Mesenchymal stem cell (in vitro differentiated cells and primary cell): ENCODE measurements at regions not wholly inside any gene's neighbourhood (a gene's known extent, or its start where the extent isn't known, plus 50 kb on each side); places are given as distances from the start of the nearest gene placed in this dataset.

Experiments used
- DNase-seq: peaks from one replicate; pipeline ENCODE4 v3.0.0-alpha.2; 2013
- H2AFZ ChIP-seq: one replicate; pipeline ENCODE4 v1.6.1; 2013; ENCODE audit warnings: low read depth, mild to moderate bottlenecking, control low read depth, inconsistent platforms, low read length, moderate library complexity
- H2AK5ac ChIP-seq: 2 replicates; pipeline ENCODE4 v1.6.1; 2013; ENCODE audit warnings: low read length, moderate library complexity, mild to moderate bottlenecking, inconsistent platforms; ENCODE audit not compliant: severe bottlenecking
- H2BK120ac ChIP-seq: one replicate; pipeline ENCODE4 v1.6.1; 2013; ENCODE audit warnings: low read depth, mild to moderate bottlenecking, inconsistent platforms, low read length, moderate library complexity
- H2BK12ac ChIP-seq, 2 experiments: one replicate each; pipeline ENCODE4 v1.6.1; 2013; ENCODE audit warnings: inconsistent platforms in 2 of 2, low read length in 2 of 2, mild to moderate bottlenecking in 2 of 2, moderate library complexity in 2 of 2, control low read depth in 1 of 2
- H2BK15ac ChIP-seq: one replicate; pipeline ENCODE4 v1.6.1; 2013; ENCODE audit warnings: mild to moderate bottlenecking, low read depth, inconsistent platforms; ENCODE audit not compliant: poor library complexity, severe bottlenecking
- H2BK5ac ChIP-seq: 2 replicates; pipeline ENCODE4 v1.6.1; 2013; ENCODE audit warnings: low read depth, mild to moderate bottlenecking, low read length, control low read depth, inconsistent platforms; ENCODE audit not compliant: poor library complexity, severe bottlenecking
- H3K14ac ChIP-seq, 2 experiments: one replicate each; pipeline ENCODE4 v1.6.1; 2013; ENCODE audit warnings: inconsistent platforms in 2 of 2, low read length in 2 of 2, control low read depth in 1 of 2, mild to moderate bottlenecking in 1 of 2, moderate library complexity in 1 of 2
- H3K18ac ChIP-seq, 2 experiments: one replicate each; pipeline ENCODE4 v1.6.1; 2013; ENCODE audit warnings: inconsistent platforms in 2 of 2, low read length in 2 of 2, control low read depth in 1 of 2, low read depth in 1 of 2, mild to moderate bottlenecking in 1 of 2
- H3K23ac ChIP-seq, 2 experiments: one replicate each; pipeline ENCODE4 v1.6.1; 2013; ENCODE audit warnings: inconsistent platforms in 2 of 2, low read length in 2 of 2, mild to moderate bottlenecking in 2 of 2, moderate library complexity in 2 of 2, control low read depth in 1 of 2
- H3K27ac ChIP-seq: 2 replicates; pipeline ENCODE4 v1.5.1; 2013; ENCODE audit warnings: mild to moderate bottlenecking, moderate library complexity, low read length, control low read depth, inconsistent platforms; ENCODE audit not compliant: poor library complexity, severe bottlenecking
- H3K27me3 ChIP-seq, 2 experiments: 2 replicates each; pipeline versions ENCODE4 v1.6.1 to v1.7.0; 2013; ENCODE audit warnings: low read length in 2 of 2, mild to moderate bottlenecking in 2 of 2, moderate library complexity in 2 of 2, control low read depth in 1 of 2, inconsistent platforms in 1 of 2; ENCODE audit not compliant: control insufficient read depth in 1 of 2, insufficient read depth in 1 of 2
- H3K36me3 ChIP-seq, 2 experiments: 2 replicates each; pipeline versions ENCODE4 v1.6.1 to v1.7.0; 2013; ENCODE audit warnings: low read length in 2 of 2, control low read depth in 1 of 2, inconsistent platforms in 1 of 2, low read depth in 1 of 2, mild to moderate bottlenecking in 1 of 2; ENCODE audit not compliant: insufficient read depth in 2 of 2, control insufficient read depth in 1 of 2
- H3K4ac ChIP-seq, 2 experiments: one replicate each; pipeline ENCODE4 v1.6.1; 2013; ENCODE audit warnings: inconsistent platforms in 2 of 2, low read length in 2 of 2, mild to moderate bottlenecking in 2 of 2, moderate library complexity in 2 of 2, control low read depth in 1 of 2, low read depth in 1 of 2
- H3K4me1 ChIP-seq: 2 replicates; pipeline ENCODE4 v1.6.1; 2013; ENCODE audit warnings: low read depth, low read length, control low read depth; ENCODE audit not compliant: control insufficient read depth, insufficient read depth
- H3K4me2 ChIP-seq: 2 replicates; pipeline ENCODE4 v1.6.1; 2013; ENCODE audit warnings: low read length, mild to moderate bottlenecking, inconsistent platforms; ENCODE audit not compliant: poor library complexity, severe bottlenecking
- H3K4me3 ChIP-seq, 2 experiments: 2 replicates each; pipeline versions ENCODE4 v1.5.1 to v1.7.0; 2013; ENCODE audit warnings: low read length in 2 of 2, mild to moderate bottlenecking in 2 of 2, control low read depth in 1 of 2, low read depth in 1 of 2; ENCODE audit not compliant: insufficient read depth in 1 of 2
- H3K79me1 ChIP-seq: replicated peaks from 2 replicates; pipeline ENCODE4 v1.6.1; 2013; ENCODE audit warnings: mild to moderate bottlenecking, control low read depth, low read length, inconsistent platforms; ENCODE audit not compliant: poor library complexity, severe bottlenecking
- H3K9ac ChIP-seq: 2 replicates; pipeline ENCODE4 v1.7.0; 2013; ENCODE audit warnings: mild to moderate bottlenecking, low read length, moderate library complexity
- H3K9me3 ChIP-seq: 2 replicates; pipeline ENCODE4 v1.7.0; 2013; ENCODE audit warnings: mild to moderate bottlenecking, low read length; ENCODE audit not compliant: control insufficient read depth
- H4K8ac ChIP-seq: one replicate; pipeline ENCODE4 v1.6.1; 2013; ENCODE audit warnings: inconsistent platforms, mild to moderate bottlenecking, low read length, moderate library complexity
- H4K91ac ChIP-seq: one replicate; pipeline ENCODE4 v1.6.1; 2013; ENCODE audit warnings: mild to moderate bottlenecking, low read length, inconsistent platforms
- WGBS: methylation state at CpG from one replicate; pipeline ENCODE4 v1.1.7; 2013; ENCODE audit warnings: mixed read lengths; 5-methylcytosine and 5-hydroxymethylcytosine counted together

GRCh38 chr2:82697231-82697630, 1761.8 kb downstream of the SUCLG1 start:
- no peak overlapping the region for H3K18ac ChIP-seq
- no peak overlapping the region for H4K91ac ChIP-seq
- peaks cover 9% of the 10 kb centered on the region for H3K9me3 ChIP-seq
- no peaks in the 10 kb centered on the region for H3K36me3 ChIP-seq
- H3K23ac ChIP-seq = no peak overlapping the region
- no peak overlapping the region for H3K27ac ChIP-seq
- H2AFZ ChIP-seq = no peak overlapping the region
- 61% methylated on average over 1 of the region's 1 CpG for WGBS
- H2AK5ac ChIP-seq = no peak overlapping the region
- DNase-seq = no peak
- H2BK120ac ChIP-seq = no peak overlapping the region
- no peak overlapping the region for H3K14ac ChIP-seq
- H4K8ac ChIP-seq = no peak overlapping the region
- no peaks in the 10 kb centered on the region for H3K4me1 ChIP-seq
- no peak overlapping the region for H3K4me2 ChIP-seq
- H3K4me3 ChIP-seq = no peak overlapping the region
- H2BK12ac ChIP-seq = no peak overlapping the region
- H3K9ac ChIP-seq = no peak overlapping the region
- H3K79me1 ChIP-seq = no peaks in the 10 kb centered on the region
- no peaks in the 10 kb centered on the region for H3K27me3 ChIP-seq
- no peak overlapping the region for H2BK5ac ChIP-seq
- H2BK15ac ChIP-seq = no peak overlapping the region
- H3K4ac ChIP-seq = no peak overlapping the region

GRCh38 chr2:82694431-82694830, 1764.6 kb downstream of the SUCLG1 start:
- H3K14ac ChIP-seq = no peak overlapping the region
- H4K8ac ChIP-seq = no peak overlapping the region
- H3K18ac ChIP-seq = no peak overlapping the region
- WGBS = no CpG with 5 or more reads among the region's 2 CpGs
- H4K91ac ChIP-seq = no peak overlapping the region
- no peak overlapping the region for H3K4me3 ChIP-seq
- H3K9me3 ChIP-seq = peaks cover 18% of the 10 kb centered on the region
- H3K23ac ChIP-seq = no peak overlapping the region
- H3K9ac ChIP-seq = no peak overlapping the region
- no peak overlapping the region for H2AFZ ChIP-seq
- no peaks in the 10 kb centered on the region for H3K4me1 ChIP-seq
- no peak overlapping the region for H2BK120ac ChIP-seq
- H3K79me1 ChIP-seq = no peaks in the 10 kb centered on the region
- no peak overlapping the region for H3K27ac ChIP-seq
- no peak overlapping the region for H2BK15ac ChIP-seq
- H2BK5ac ChIP-seq = no peak overlapping the region
- no peaks in the 10 kb centered on the region for H3K36me3 ChIP-seq
- H2BK12ac ChIP-seq = no peak overlapping the region
- H3K27me3 ChIP-seq = no peaks in the 10 kb centered on the region
- H3K4me2 ChIP-seq = no peak overlapping the region
- no peak for DNase-seq
- H3K4ac ChIP-seq = no peak overlapping the region
- no peak overlapping the region for H2AK5ac ChIP-seq

- H2AK5ac ChIP-seq = no peak overlapping the region
- no peak overlapping the region for H3K9ac ChIP-seq
- no peak overlapping the region for H2BK120ac ChIP-seq
- H3K9me3 ChIP-seq = peaks cover 18% of the 10 kb centered on the region
- no peak for DNase-seq
- no peak overlapping the region for H4K8ac ChIP-seq
- H2BK12ac ChIP-seq = no peak overlapping the region
- H3K4me1 ChIP-seq = no peaks in the 10 kb centered on the region
- no peak overlapping the region for H3K4me2 ChIP-seq
- no peak overlapping the region for H3K4ac ChIP-seq
- no peak overlapping the region for H3K23ac ChIP-seq
- no peak overlapping the region for H3K18ac ChIP-seq
- H2BK15ac ChIP-seq = no peak overlapping the region
- H2BK5ac ChIP-seq = no peak overlapping the region
- no peak overlapping the region for H3K27ac ChIP-seq
- no peaks in the 10 kb centered on the region for H3K36me3 ChIP-seq
- no peaks in the 10 kb centered on the region for H3K27me3 ChIP-seq
- H3K79me1 ChIP-seq = no peaks in the 10 kb centered on the region
- H2AFZ ChIP-seq = no peak overlapping the region
- no peak overlapping the region for H3K14ac ChIP-seq
- H4K91ac ChIP-seq = no peak overlapping the region
- WGBS = no CpG with 5 or more reads among the region's 2 CpGs
- no peak overlapping the region for H3K4me3 ChIP-seq
Observed at GRCh38 chr2:82690757-82691411, 1768.2 kb downstream of the SUCLG1 start.

GRCh38 chr2:82675186-82675585, 1783.9 kb downstream of the SUCLG1 start:
- H2AFZ ChIP-seq = no peak overlapping the region
- H2AK5ac ChIP-seq = no peak overlapping the region
- H3K4ac ChIP-seq = no peak overlapping the region
- no peaks in the 10 kb centered on the region for H3K4me1 ChIP-seq
- H3K9me3 ChIP-seq = peaks cover 21% of the 10 kb centered on the region
- H3K14ac ChIP-seq = no peak overlapping the region
- no peak overlapping the region for H2BK15ac ChIP-seq
- H3K4me3 ChIP-seq = no peak overlapping the region
- no peak overlapping the region for H3K23ac ChIP-seq
- no peak overlapping the region for H4K91ac ChIP-seq
- DNase-seq = peak; percentile 7
- H3K9ac ChIP-seq = no peak overlapping the region
- no peak overlapping the region for H2BK12ac ChIP-seq
- WGBS = no CpG with 5 or more reads among the region's 2 CpGs
- H3K18ac ChIP-seq = no peak overlapping the region
- no peaks in the 10 kb centered on the region for H3K79me1 ChIP-seq
- no peak overlapping the region for H3K4me2 ChIP-seq
- H3K27me3 ChIP-seq = no peaks in the 10 kb centered on the region
- no peaks in the 10 kb centered on the region for H3K36me3 ChIP-seq
- no peak overlapping the region for H3K27ac ChIP-seq
- H2BK5ac ChIP-seq = no peak overlapping the region
- H2BK120ac ChIP-seq = no peak overlapping the region
- no peak overlapping the region for H4K8ac ChIP-seq
